GM12878 (cell line): ENCODE measurements at regions not wholly inside any gene's neighbourhood (a gene's known extent, or its start where the extent isn't known, plus 50 kb on each side); places are given as distances from the start of the nearest gene placed in this dataset.

Source experiments
- ATAC-seq: fragments of 200-7000 bp; cut with Tn5 transposase; 3 replicates; pipeline ENCODE4 v1.9.1; 2020; ENCODE audit warnings: mild to moderate bottlenecking, moderate library complexity
- BruUV-seq: library from RNA; stranded (reverse); fragments of 400-500 nt; replicated peaks from 2 replicates; lab custom pipeline; 2021; lab: Mats Ljungman, UMichigan
- CTCF ChIA-PET: fragments of 300-600 bp; sonication (Branson Sonifier 250); formaldehyde crosslinking; extraction: SDS; loops from one replicate; lab custom pipeline; 2021; ENCODE audit warnings: inconsistent platforms; lab: Yijun Ruan, JAX
- POLR2A ChIA-PET: fragments of 350-600 bp; formaldehyde crosslinking; extraction: SDS; loops from one replicate; lab custom pipeline; 2021; ENCODE audit warnings: inconsistent platforms; lab: Charles Lee
- RAD21 ChIA-PET: fragments of 300-600 bp; sonication (Branson Sonifier 250); formaldehyde crosslinking; loops from one replicate; lab custom pipeline; 2023; ENCODE audit warnings: antibody characterized with exemption; ENCODE audit not compliant: unreplicated experiment; lab: Charles Lee
- SMC1A ChIA-PET: fragments of 300-600 bp; sonication (Branson Sonifier 250); formaldehyde crosslinking; loops from one replicate; lab custom pipeline; 2023; ENCODE audit not compliant: unreplicated experiment, uncharacterized antibody; lab: Charles Lee
- DNase-seq: peaks from one replicate; pipeline ENCODE4 v3.0.0-alpha.2; 2011; ENCODE audit warnings: low read depth, low spot score
- FAIRE-seq: peaks from 3 replicates; lab custom pipeline; 2011; peaks lifted over from hg19 to GRCh38; lab: Jason Lieb, UNC
- H2AFZ ChIP-seq: 2 replicates; pipeline ENCODE4 v1.6.0; 2011; ENCODE audit warnings: low read depth, low read length, control low read depth; ENCODE audit not compliant: control insufficient read depth
- H3K27ac ChIP-seq: 2 replicates; pipeline ENCODE4 v1.5.1; 2011; ENCODE audit warnings: control low read depth; ENCODE audit not compliant: control insufficient read depth, insufficient read depth
- H3K27me3 ChIP-seq, 2 experiments: replicated peaks in 1 of 2; 2 replicates each; pipeline versions ENCODE4 v1.6.0 to v1.6.1; 2011; ENCODE audit warnings: low read length in 1 of 2; ENCODE audit not compliant: control insufficient read depth in 2 of 2, insufficient read depth in 2 of 2
- H3K36me3 ChIP-seq, 2 experiments: 2 replicates each; pipeline ENCODE4 v1.5.1; 2011; ENCODE audit warnings: low read length in 1 of 2; ENCODE audit not compliant: control insufficient read depth in 2 of 2, insufficient read depth in 2 of 2
- H3K4me1 ChIP-seq: 2 replicates; pipeline ENCODE4 v1.6.1; 2011; ENCODE audit warnings: mild to moderate bottlenecking, low read length, moderate library complexity, mixed read lengths; ENCODE audit not compliant: control insufficient read depth, insufficient read depth
- H3K4me2 ChIP-seq: 2 replicates; pipeline ENCODE4 v1.6.0; 2011; ENCODE audit warnings: control low read depth; ENCODE audit not compliant: control insufficient read depth, insufficient read depth
- H3K4me3 ChIP-seq: fragments of 200-600 bp; sonication (generic); 2 replicates; pipeline ENCODE4 v1.5.1; 2016
- H3K79me2 ChIP-seq: 2 replicates; pipeline ENCODE4 v1.6.0; 2011; ENCODE audit warnings: low read length; ENCODE audit not compliant: control insufficient read depth, insufficient read depth
- H3K9ac ChIP-seq: 2 replicates; pipeline ENCODE4 v1.8.0; 2011; ENCODE audit warnings: low read length, control low read depth, mixed read lengths; ENCODE audit not compliant: control insufficient read depth, insufficient read depth
- H3K9me3 ChIP-seq: replicated peaks from 3 replicates; pipeline ENCODE4 v1.5.1; 2011; ENCODE audit warnings: mild to moderate bottlenecking, low read length; ENCODE audit not compliant: control insufficient read depth, insufficient read depth
- H4K20me1 ChIP-seq: 2 replicates; pipeline ENCODE4 v1.6.0; 2011; ENCODE audit not compliant: control insufficient read depth, insufficient read depth
- BMI1 ChIP-seq: fragments of 450-650 bp; IDR thresholded peaks from 2 replicates; pipeline ENCODE4 v1.6.1; 2016; ENCODE audit warnings: mild to moderate bottlenecking, moderate library complexity, borderline replicate concordance
- CBX3 ChIP-seq: fragments of 200-600 bp; sonication (generic); IDR thresholded peaks from 2 replicates; pipeline ENCODE4 v1.6.1; 2016; ENCODE audit warnings: low read depth, borderline replicate concordance
- HDAC2 ChIP-seq: fragments of 200-600 bp; sonication (generic); IDR thresholded peaks from 2 replicates; pipeline ENCODE4 v1.6.1; 2017
- IKZF1 ChIP-seq: fragments of 450-650 bp; conservative IDR thresholded peaks from 2 replicates; pipeline ENCODE4 v1.6.1; 2017; ENCODE audit warnings: antibody characterized with exemption, mild to moderate bottlenecking
- MEF2A ChIP-seq: IDR thresholded peaks from 2 replicates; pipeline ENCODE4 v1.6.1; 2011; ENCODE audit warnings: low read depth, mild to moderate bottlenecking, low read length, moderate library complexity; ENCODE audit not compliant: insufficient read depth
- PAX5 ChIP-seq: IDR thresholded peaks from 2 replicates; pipeline ENCODE4 v1.6.1; 2011; ENCODE audit warnings: low read depth, low read length, borderline replicate concordance
- POLR2AphosphoS2 ChIP-seq: IDR thresholded peaks from 2 replicates; pipeline ENCODE4 v1.6.1; 2011; ENCODE audit warnings: low read depth, mild to moderate bottlenecking, low read length, improper control_type of control experiment, moderate library complexity
- RAD21 ChIP-seq: IDR thresholded peaks from 2 replicates; pipeline ENCODE4 v1.6.1; 2011; ENCODE audit warnings: mild to moderate bottlenecking, low read depth, low read length, moderate library complexity; ENCODE audit not compliant: insufficient read depth
- ZSCAN29 ChIP-seq: fragments of 450-650 bp; IDR thresholded peaks from 2 replicates; pipeline ENCODE4 v1.6.1; 2017; ENCODE audit warnings: mild to moderate bottlenecking, moderate library complexity
- WGBS: methylation state at CpG from one replicate; pipeline ENCODE4 v1.1.6; 2016; ENCODE audit warnings: low lambda C conversion rate; ENCODE audit not compliant: insufficient replicate concordance, insufficient coverage; ENCODE audit errors: missing lambda C conversion rate; 5-methylcytosine and 5-hydroxymethylcytosine counted together
- in situ Hi-C: fragments of 300-500 bp; cut with MboI; formaldehyde crosslinking; loops from 9 replicates; pipeline ENCODE4 v1.14.3; 2018; ENCODE audit warnings: mixed read lengths
- intact Hi-C: fragments of 100-400 bp; cut with micrococcal nuclease; formaldehyde crosslinking; loops from one replicate; pipeline ENCODE4 v1.14.2; 2022; ENCODE audit not compliant: unreplicated experiment
- TF ChIP-seq, protein P1 (sequence below): fragments of 450-650 bp; IDR thresholded peaks from 2 replicates; pipeline ENCODE4 v1.6.1; 2017; ENCODE audit warnings: mild to moderate bottlenecking
- TF ChIP-seq, protein P2 (sequence below): IDR thresholded peaks from 2 replicates; pipeline ENCODE4 v1.6.1; 2012; ENCODE audit warnings: low read depth, low read length, improper control_type of control experiment
- TF ChIP-seq, protein P3 (sequence below): fragments of 450-650 bp; IDR thresholded peaks from 2 replicates; pipeline ENCODE4 v1.6.1; 2017; ENCODE audit warnings: mild to moderate bottlenecking, moderate library complexity

DNA sequence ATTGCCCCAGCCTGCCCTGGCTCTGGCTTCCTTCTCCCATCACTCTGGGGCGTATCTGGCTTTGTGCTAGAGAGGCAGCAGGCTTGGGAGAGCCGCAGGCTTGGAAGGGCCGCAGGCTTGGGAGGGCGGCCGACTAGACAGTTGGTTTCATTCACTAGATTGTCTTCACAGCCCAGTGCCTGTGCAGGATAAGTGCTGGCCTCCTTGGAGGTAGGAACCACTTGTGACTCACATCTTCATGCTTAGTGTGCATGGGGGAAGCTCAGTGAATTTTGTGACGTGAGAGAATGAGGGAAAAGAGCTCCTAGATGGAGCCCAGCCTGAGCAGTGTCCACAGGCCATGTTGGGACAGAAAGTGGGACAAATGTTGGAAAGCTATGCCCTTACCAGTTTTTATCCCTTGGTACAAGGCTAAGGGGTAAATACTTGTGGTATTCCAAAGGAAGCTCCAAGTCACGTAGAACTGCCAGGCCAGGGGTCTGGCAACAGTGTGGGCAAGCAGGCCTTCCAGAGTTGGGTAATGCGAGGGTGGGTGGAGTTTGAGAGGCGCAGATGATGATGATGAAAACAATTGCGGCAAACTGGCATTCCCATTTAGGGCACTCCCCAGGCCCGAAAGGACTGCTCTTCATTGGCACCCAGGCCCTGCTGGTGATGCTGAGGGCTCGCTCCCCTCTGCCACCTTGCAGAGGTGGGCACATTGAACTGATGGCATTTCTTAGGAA lies 100.1 kb downstream of the DDX1 start:
- Histone ChIP-seq H4K20me1 (no peaks in the 10 kb centered on the region), H2AFZ (no peak overlapping the region), H3K4me2 (no peak overlapping the region), H3K9me3 (no peaks in the 10 kb centered on the region), H3K4me3 (no peak overlapping the region), H3K27ac (no peak overlapping the region), H3K4me1 (no peaks in the 10 kb centered on the region), H3K9ac (no peak overlapping the region), H3K27me3 (no peaks in the 10 kb centered on the region; a peak in 2 of 4 replicates), H3K36me3 (no peaks in the 10 kb centered on the region), H3K79me2 (no peaks in the 10 kb centered on the region)
- BruUV-seq, result no TSS peak
- intact Hi-C loops, result no loop called here
- RAD21 ChIA-PET, result no interaction called here
- 34% methylated on average over 12 of the region's 12 CpGs for WGBS
- DNase-seq (no peak), FAIRE-seq (no peak), ATAC-seq (no peak)
- SMC1A ChIA-PET, result no interaction called here
- in situ Hi-C loops, result no loop called here
- POLR2A ChIA-PET, result no interaction called here
- CTCF ChIA-PET, result interaction anchor here (0.6 kb wide), 1 partner anchor 522 kb away, joined by 3 read pairs; no protein-coding TSS in a partner anchor
- TF ChIP-seq MEF2A (no peak), PAX5 (no peak), BMI1 (no peak), POLR2AphosphoS2 (no peak), IKZF1 (no peak), ZSCAN29 (no peak), RAD21 (no peak), HDAC2 (no peak), CBX3 (no peak)
- TF ChIP-seq, protein P1, sequence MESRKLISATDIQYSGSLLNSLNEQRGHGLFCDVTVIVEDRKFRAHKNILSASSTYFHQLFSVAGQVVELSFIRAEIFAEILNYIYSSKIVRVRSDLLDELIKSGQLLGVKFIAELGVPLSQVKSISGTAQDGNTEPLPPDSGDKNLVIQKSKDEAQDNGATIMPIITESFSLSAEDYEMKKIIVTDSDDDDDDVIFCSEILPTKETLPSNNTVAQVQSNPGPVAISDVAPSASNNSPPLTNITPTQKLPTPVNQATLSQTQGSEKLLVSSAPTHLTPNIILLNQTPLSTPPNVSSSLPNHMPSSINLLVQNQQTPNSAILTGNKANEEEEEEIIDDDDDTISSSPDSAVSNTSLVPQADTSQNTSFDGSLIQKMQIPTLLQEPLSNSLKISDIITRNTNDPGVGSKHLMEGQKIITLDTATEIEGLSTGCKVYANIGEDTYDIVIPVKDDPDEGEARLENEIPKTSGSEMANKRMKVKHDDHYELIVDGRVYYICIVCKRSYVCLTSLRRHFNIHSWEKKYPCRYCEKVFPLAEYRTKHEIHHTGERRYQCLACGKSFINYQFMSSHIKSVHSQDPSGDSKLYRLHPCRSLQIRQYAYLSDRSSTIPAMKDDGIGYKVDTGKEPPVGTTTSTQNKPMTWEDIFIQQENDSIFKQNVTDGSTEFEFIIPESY, result no peak
- TF ChIP-seq, protein P2, sequence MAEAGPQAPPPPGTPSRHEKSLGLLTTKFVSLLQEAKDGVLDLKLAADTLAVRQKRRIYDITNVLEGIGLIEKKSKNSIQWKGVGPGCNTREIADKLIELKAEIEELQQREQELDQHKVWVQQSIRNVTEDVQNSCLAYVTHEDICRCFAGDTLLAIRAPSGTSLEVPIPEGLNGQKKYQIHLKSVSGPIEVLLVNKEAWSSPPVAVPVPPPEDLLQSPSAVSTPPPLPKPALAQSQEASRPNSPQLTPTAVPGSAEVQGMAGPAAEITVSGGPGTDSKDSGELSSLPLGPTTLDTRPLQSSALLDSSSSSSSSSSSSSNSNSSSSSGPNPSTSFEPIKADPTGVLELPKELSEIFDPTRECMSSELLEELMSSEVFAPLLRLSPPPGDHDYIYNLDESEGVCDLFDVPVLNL, result no peak
- TF ChIP-seq, protein P3, sequence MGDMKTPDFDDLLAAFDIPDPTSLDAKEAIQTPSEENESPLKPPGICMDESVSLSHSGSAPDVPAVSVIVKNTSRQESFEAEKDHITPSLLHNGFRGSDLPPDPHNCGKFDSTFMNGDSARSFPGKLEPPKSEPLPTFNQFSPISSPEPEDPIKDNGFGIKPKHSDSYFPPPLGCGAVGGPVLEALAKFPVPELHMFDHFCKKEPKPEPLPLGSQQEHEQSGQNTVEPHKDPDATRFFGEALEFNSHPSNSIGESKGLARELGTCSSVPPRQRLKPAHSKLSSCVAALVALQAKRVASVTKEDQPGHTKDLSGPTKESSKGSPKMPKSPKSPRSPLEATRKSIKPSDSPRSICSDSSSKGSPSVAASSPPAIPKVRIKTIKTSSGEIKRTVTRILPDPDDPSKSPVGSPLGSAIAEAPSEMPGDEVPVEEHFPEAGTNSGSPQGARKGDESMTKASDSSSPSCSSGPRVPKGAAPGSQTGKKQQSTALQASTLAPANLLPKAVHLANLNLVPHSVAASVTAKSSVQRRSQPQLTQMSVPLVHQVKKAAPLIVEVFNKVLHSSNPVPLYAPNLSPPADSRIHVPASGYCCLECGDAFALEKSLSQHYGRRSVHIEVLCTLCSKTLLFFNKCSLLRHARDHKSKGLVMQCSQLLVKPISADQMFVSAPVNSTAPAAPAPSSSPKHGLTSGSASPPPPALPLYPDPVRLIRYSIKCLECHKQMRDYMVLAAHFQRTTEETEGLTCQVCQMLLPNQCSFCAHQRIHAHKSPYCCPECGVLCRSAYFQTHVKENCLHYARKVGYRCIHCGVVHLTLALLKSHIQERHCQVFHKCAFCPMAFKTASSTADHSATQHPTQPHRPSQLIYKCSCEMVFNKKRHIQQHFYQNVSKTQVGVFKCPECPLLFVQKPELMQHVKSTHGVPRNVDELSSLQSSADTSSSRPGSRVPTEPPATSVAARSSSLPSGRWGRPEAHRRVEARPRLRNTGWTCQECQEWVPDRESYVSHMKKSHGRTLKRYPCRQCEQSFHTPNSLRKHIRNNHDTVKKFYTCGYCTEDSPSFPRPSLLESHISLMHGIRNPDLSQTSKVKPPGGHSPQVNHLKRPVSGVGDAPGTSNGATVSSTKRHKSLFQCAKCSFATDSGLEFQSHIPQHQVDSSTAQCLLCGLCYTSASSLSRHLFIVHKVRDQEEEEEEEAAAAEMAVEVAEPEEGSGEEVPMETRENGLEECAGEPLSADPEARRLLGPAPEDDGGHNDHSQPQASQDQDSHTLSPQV, result no peak
